WTC11 (cell line): ENCODE measurements at regions not wholly inside any gene's neighbourhood (a gene's known extent, or its start where the extent isn't known, plus 50 kb on each side); places are given as distances from the start of the nearest gene placed in this dataset.

ENCODE experiments used
- ATAC-seq: fragments of 200-7000 bp; cut with Tn5 transposase; 2 replicates; pipeline ENCODE4 v1.10.0; 2021; ENCODE audit warnings: mild to moderate bottlenecking, moderate library complexity
- CTCF ChIA-PET: fragments of 300-600 bp; sonication (Branson Sonifier 250); formaldehyde crosslinking; loops from one replicate; lab custom pipeline; 2021; ENCODE audit warnings: antibody characterized with exemption; lab: Charles Lee
- POLR2A ChIA-PET: fragments of 350-600 bp; sonication (Branson Sonifier 250); formaldehyde crosslinking; loops from one replicate; lab custom pipeline; 2021; ENCODE audit warnings: antibody characterized with exemption; lab: Charles Lee
- DNase-seq: peaks from one replicate; pipeline ENCODE4 v3.0.0; 2021; ENCODE audit warnings: low spot score
- H3K27ac Mint-ChIP-seq: 2 replicates; pipeline ENCODE4 v1.8.0; 2021; ENCODE audit warnings: mixed read lengths
- H3K27me3 Mint-ChIP-seq: 2 replicates; pipeline ENCODE4 v1.8.0; 2021; ENCODE audit warnings: low read depth, mild to moderate bottlenecking, moderate library complexity, mixed read lengths
- H3K36me3 Mint-ChIP-seq: 2 replicates; pipeline ENCODE4 v1.8.0; 2021; ENCODE audit warnings: mixed read lengths
- H3K4me1 Mint-ChIP-seq: 2 replicates; pipeline ENCODE4 v1.8.0; 2022; ENCODE audit warnings: mixed read lengths
- H3K4me3 Mint-ChIP-seq: 2 replicates; pipeline ENCODE4 v1.8.0; 2021; ENCODE audit warnings: mild to moderate bottlenecking, moderate library complexity, mixed read lengths
- H3K9me3 Mint-ChIP-seq: 2 replicates; pipeline ENCODE4 v1.8.0; 2021; ENCODE audit warnings: mixed read lengths
- ATF1 ChIP-seq: sonication (generic); formaldehyde crosslinking; IDR thresholded peaks from 2 replicates; pipeline ENCODE4 v1.8.1; 2023; ENCODE audit warnings: mild to moderate bottlenecking, moderate library complexity, missing genetic modification reagents
- ATF3 ChIP-seq: sonication (generic); formaldehyde crosslinking; conservative IDR thresholded peaks from 2 replicates; pipeline ENCODE4 v1.8.1; 2022; ENCODE audit warnings: mild to moderate bottlenecking, missing genetic modification reagents
- EMX1 ChIP-seq: fragments of 250-450 bp; sonication (Bioruptor Pico); IDR thresholded peaks from 2 replicates; pipeline ENCODE4 v1.8.0; 2021; ENCODE audit warnings: mild to moderate bottlenecking
- ERG ChIP-seq: fragments of 250-450 bp; sonication (Bioruptor Pico); IDR thresholded peaks from 2 replicates; pipeline ENCODE4 v1.8.0; 2021; ENCODE audit warnings: mild to moderate bottlenecking
- FOXJ3 ChIP-seq: sonication (generic); formaldehyde crosslinking; IDR thresholded peaks from 2 replicates; pipeline ENCODE4 v1.9.0; 2021; ENCODE audit warnings: missing genetic modification reagents, mild to moderate bottlenecking, borderline replicate concordance
- FOXP1 ChIP-seq: sonication (generic); formaldehyde crosslinking; IDR thresholded peaks from 2 replicates; pipeline ENCODE4 v1.8.0; 2022; ENCODE audit warnings: missing genetic modification reagents, mild to moderate bottlenecking, moderate library complexity, borderline replicate concordance
- JUN ChIP-seq: sonication (generic); formaldehyde crosslinking; IDR thresholded peaks from 2 replicates; pipeline ENCODE4 v1.8.0; 2023; ENCODE audit warnings: mild to moderate bottlenecking, missing genetic modification reagents
- MXD4 ChIP-seq: fragments of 250-450 bp; sonication (Bioruptor Pico); IDR thresholded peaks from 2 replicates; pipeline ENCODE4 v1.8.0; 2021; ENCODE audit warnings: mild to moderate bottlenecking, moderate library complexity, borderline replicate concordance
- RELA ChIP-seq: sonication (generic); formaldehyde crosslinking; IDR thresholded peaks from 2 replicates; pipeline ENCODE4 v1.8.1; 2022; ENCODE audit warnings: missing genetic modification reagents, mild to moderate bottlenecking, borderline replicate concordance
- RORB ChIP-seq: fragments of 250-450 bp; sonication (Bioruptor Pico); IDR thresholded peaks from 2 replicates; pipeline ENCODE4 v1.9.0; 2021; ENCODE audit warnings: mild to moderate bottlenecking
- SMAD3 ChIP-seq: sonication (generic); formaldehyde crosslinking; IDR thresholded peaks from 2 replicates; pipeline ENCODE4 v1.8.0; 2022; ENCODE audit warnings: missing genetic modification reagents, mild to moderate bottlenecking, borderline replicate concordance
- TEAD4 ChIP-seq: sonication (generic); formaldehyde crosslinking; IDR thresholded peaks from 2 replicates; pipeline ENCODE4 v1.8.0; 2022; ENCODE audit warnings: mild to moderate bottlenecking, missing genetic modification reagents
- TP53 ChIP-seq: sonication (generic); formaldehyde crosslinking; IDR thresholded peaks from 2 replicates; pipeline ENCODE4 v1.8.1; 2023; ENCODE audit warnings: mild to moderate bottlenecking, missing genetic modification reagents
- ZNF121 ChIP-seq: sonication (generic); formaldehyde crosslinking; IDR thresholded peaks from 2 replicates; pipeline ENCODE4 v1.8.0; 2023; ENCODE audit warnings: missing genetic modification reagents
- ZNF263 ChIP-seq: sonication (generic); formaldehyde crosslinking; IDR thresholded peaks from 2 replicates; pipeline ENCODE4 v1.8.1; 2022; ENCODE audit warnings: low read depth, mild to moderate bottlenecking, moderate library complexity, missing genetic modification reagents
- ZNF532 ChIP-seq: fragments of 250-450 bp; sonication (Bioruptor Pico); IDR thresholded peaks from 2 replicates; pipeline ENCODE4 v1.9.0; 2021; ENCODE audit warnings: mild to moderate bottlenecking, borderline replicate concordance
- ZNF671 ChIP-seq: fragments of 250-450 bp; sonication (Bioruptor Pico); IDR thresholded peaks from 2 replicates; pipeline ENCODE4 v1.8.0; 2021; ENCODE audit warnings: mild to moderate bottlenecking
- TF ChIP-seq, protein P1 (sequence below): fragments of 250-450 bp; sonication (Bioruptor Pico); conservative IDR thresholded peaks from 2 replicates; pipeline ENCODE4 v1.9.0; 2021; ENCODE audit warnings: mild to moderate bottlenecking
- TF ChIP-seq, protein P2 (sequence below): fragments of 250-450 bp; sonication (Bioruptor Pico); IDR thresholded peaks from 2 replicates; pipeline ENCODE4 v1.9.0; 2021; ENCODE audit warnings: moderate library complexity, mild to moderate bottlenecking, inconsistent platforms, borderline replicate concordance
- TF ChIP-seq, protein P3 (sequence below): sonication (generic); formaldehyde crosslinking; IDR thresholded peaks from 2 replicates; pipeline ENCODE4 v1.8.1; 2022; ENCODE audit warnings: missing genetic modification reagents, borderline replicate concordance

GRCh38 chr2:2974982-2975381 lies 402.6 kb downstream of the EIPR1 start (continued):
- TF ChIP-seq ATF3 (no peak), RELA (no peak), SMAD3 (CRISPR knock-in tag) (no peak), ZNF121 (CRISPR knock-in tag) (no peak), ERG (CRISPR knock-in tag) (no peak)

GRCh38 chr2:2960441-2961133 lies 417.0 kb downstream of the EIPR1 start:
- Mint-ChIP-seq H3K4me3 (no peak overlapping the region), H3K27ac (no peak overlapping the region; the same call in 1 of the 2 replicates), H3K36me3 (no peaks in the 10 kb centered on the region), H3K4me1 (peaks cover 17% of the 10 kb centered on the region), H3K27me3 (no peaks in the 10 kb centered on the region), H3K9me3 (peaks cover 18% of the 10 kb centered on the region)
- TF ChIP-seq, protein P1, sequence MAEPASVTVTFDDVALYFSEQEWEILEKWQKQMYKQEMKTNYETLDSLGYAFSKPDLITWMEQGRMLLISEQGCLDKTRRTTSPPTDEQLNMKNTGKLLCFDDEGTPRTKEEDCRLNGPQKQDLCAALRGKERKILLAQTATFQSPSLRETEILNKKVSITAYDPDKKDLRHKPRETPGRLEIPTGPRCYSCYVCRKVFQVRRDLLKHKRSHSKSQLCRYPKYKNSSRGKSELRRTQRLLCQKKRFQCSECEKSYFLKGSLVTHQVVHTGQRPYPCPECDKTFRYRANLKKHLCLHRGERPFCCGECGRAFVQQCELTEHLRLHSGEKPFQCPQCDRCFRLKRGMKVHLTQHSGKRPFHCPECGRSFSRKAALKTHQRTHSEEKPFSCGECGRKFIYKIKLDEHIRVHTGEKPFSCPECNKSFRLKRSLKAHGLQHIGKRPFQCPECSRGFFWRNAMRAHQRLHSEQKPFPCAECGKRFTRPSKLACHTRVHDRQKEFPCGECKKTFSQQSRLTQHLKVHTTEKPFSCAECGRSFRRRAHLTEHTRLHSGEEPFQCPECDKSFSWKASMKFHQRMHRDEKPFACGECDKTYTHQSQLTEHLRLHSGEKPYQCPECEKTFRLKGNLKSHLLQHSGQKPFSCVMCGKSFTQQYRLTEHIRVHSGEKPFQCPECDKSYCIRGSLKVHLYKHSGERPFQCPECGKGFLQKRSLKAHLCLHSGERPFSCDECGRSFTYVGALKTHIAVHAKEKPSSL (CRISPR knock-in tag), result no peak
- no peak for TF ChIP-seq FOXJ3 (CRISPR knock-in tag)
- TF ChIP-seq FOXP1, result no peak
- no peak for TF ChIP-seq JUN (CRISPR knock-in tag)
- no peak for TF ChIP-seq ZNF671 (CRISPR knock-in tag)
- TF ChIP-seq ATF1 (CRISPR knock-in tag), result no peak
- TF ChIP-seq TP53 (CRISPR knock-in tag), result no peak
- TF ChIP-seq, protein P2, sequence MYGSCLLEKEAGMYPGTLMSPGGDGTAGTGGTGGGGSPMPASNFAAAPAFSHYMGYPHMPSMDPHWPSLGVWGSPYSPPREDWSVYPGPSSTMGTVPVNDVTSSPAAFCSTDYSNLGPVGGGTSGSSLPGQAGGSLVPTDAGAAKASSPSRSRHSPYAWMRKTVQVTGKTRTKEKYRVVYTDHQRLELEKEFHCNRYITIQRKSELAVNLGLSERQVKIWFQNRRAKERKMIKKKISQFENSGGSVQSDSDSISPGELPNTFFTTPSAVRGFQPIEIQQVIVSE (CRISPR knock-in tag), result no peak
- TF ChIP-seq, protein P3, sequence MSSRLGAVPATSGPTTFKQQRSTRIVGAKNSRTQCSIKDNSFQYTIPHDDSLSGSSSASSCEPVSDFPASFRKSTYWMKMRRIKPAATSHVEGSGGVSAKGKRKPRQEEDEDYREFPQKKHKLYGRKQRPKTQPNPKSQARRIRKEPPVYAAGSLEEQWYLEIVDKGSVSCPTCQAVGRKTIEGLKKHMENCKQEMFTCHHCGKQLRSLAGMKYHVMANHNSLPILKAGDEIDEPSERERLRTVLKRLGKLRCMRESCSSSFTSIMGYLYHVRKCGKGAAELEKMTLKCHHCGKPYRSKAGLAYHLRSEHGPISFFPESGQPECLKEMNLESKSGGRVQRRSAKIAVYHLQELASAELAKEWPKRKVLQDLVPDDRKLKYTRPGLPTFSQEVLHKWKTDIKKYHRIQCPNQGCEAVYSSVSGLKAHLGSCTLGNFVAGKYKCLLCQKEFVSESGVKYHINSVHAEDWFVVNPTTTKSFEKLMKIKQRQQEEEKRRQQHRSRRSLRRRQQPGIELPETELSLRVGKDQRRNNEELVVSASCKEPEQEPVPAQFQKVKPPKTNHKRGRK (CRISPR knock-in tag), result no peak
- TF ChIP-seq TEAD4 (CRISPR knock-in tag), result no peak
- TF ChIP-seq ZNF263 (CRISPR knock-in tag), result no peak
- no peak for TF ChIP-seq MXD4 (CRISPR knock-in tag)
- no peak for TF ChIP-seq EMX1
- TF ChIP-seq ZNF532 (CRISPR knock-in tag), result no peak
- TF ChIP-seq RORB, result no peak
- no peak for DNase-seq
- ATAC-seq, result no peak
- ChIA-PET POLR2A (no interaction called here), CTCF (no interaction called here)
